ENCODE measurements at regions not wholly inside any gene's neighbourhood (a gene's known extent, or its start where the extent isn't known, plus 50 kb on each side); places are given as distances from the start of the nearest gene placed in this dataset.

- Histone ChIP-seq H3K4me1 (ENCODE audit: control insufficient read depth in 2 of 2, insufficient read depth in 1 of 2, low read depth in 1 of 2, low read length in 2 of 2) (no peaks in the 10 kb centered on the region), H2BK12ac (ENCODE audit: low read length) (no peak overlapping the region), H3K4me3 (ENCODE audit: low read length in 2 of 2) (no peak overlapping the region), H3K18ac (ENCODE audit: low read length) (no peak overlapping the region), H2BK15ac (ENCODE audit: low read length) (no peak overlapping the region), H3K4ac (ENCODE audit: low read length) (no peak overlapping the region), H3K79me1 (ENCODE audit: low read depth, low read length) (no peaks in the 10 kb centered on the region), H3K27me3 (ENCODE audit: control insufficient read depth in 3 of 3, insufficient read depth in 3 of 3, low read depth in 1 of 3, low read length in 3 of 3) (no peaks in the 10 kb centered on the region), H3K14ac (ENCODE audit: low read length) (no peak overlapping the region), H2BK120ac (ENCODE audit: low read depth, low read length) (no peak overlapping the region), H4K8ac (ENCODE audit: low read depth, low read length) (no peak overlapping the region), H3K9ac (ENCODE audit: low read depth, low read length, poor library complexity) (no peak overlapping the region), H3K23ac (ENCODE audit: low read depth, low read length, poor library complexity) (no peak overlapping the region), H3K36me3 (replicated peaks in 1 of 2; ENCODE audit: control insufficient read depth in 2 of 2, insufficient read depth in 2 of 2, low read length in 2 of 2) (no peaks in the 10 kb centered on the region), H3K27ac (replicated peaks; ENCODE audit: low read length) (no peak overlapping the region), H3K9me3 (replicated peaks in 1 of 2; ENCODE audit: control insufficient read depth in 2 of 2, insufficient read depth in 1 of 2, low read depth in 1 of 2, low read length in 2 of 2) (no peaks in the 10 kb centered on the region), H4K91ac (ENCODE audit: low read depth, low read length, poor library complexity) (no peak overlapping the region), H2BK5ac (ENCODE audit: low read length) (no peak overlapping the region), H3K4me2 (ENCODE audit: insufficient read depth, low read length, poor library complexity, severe bottlenecking) (no peak overlapping the region), H2AFZ (ENCODE audit: low read length) (no peak overlapping the region), H2AK5ac (ENCODE audit: low read depth, low read length) (no peak overlapping the region)
- no peak for DNase-seq (ENCODE audit: low spot score)
- no CpG with 5 or more reads among the region's 1 CpG for WGBS, 2 donors (ENCODE audit: extremely low coverage in 2 of 2, insufficient read length in 2 of 2, insufficient replicate concordance in 1 of 2)
Observed at GRCh38 chr3:27930052-27930602, 208.0 kb upstream of the EOMES start.

DNA sequence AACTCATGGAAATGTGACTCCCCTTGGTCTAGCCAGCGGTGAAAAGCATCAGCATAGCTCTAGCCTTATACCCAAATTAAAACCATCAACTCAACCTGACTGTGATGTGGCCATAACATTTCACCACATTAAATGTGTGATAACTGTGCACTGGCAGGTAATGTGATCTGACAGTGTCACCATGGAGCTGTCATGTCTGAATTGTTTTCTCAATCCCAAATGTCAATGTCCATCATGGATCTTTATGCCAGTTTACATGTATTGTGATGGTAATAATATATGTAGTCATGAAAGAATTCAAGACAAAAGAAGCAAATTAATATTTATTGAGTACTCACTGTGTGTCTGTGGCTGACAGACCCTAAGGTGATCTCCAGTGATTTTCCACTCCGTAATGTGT is 213.4 kb upstream of the EOMES start:
- Histone ChIP-seq H3K4me2 (ENCODE audit: insufficient read depth, low read length, poor library complexity, severe bottlenecking) (no peak overlapping the region), H3K23ac (ENCODE audit: low read depth, low read length, poor library complexity) (no peak overlapping the region), H3K4ac (ENCODE audit: low read length) (no peak overlapping the region), H3K27ac (replicated peaks; ENCODE audit: low read length) (no peak overlapping the region), H3K4me3 (ENCODE audit: low read length in 2 of 2) (no peak overlapping the region), H2AFZ (ENCODE audit: low read length) (no peak overlapping the region), H3K14ac (ENCODE audit: low read length) (no peak overlapping the region), H2BK5ac (ENCODE audit: low read length) (no peak overlapping the region), H3K79me1 (ENCODE audit: low read depth, low read length) (no peaks in the 10 kb centered on the region), H4K8ac (ENCODE audit: low read depth, low read length) (no peak overlapping the region), H3K4me1 (ENCODE audit: control insufficient read depth in 2 of 2, insufficient read depth in 1 of 2, low read depth in 1 of 2, low read length in 2 of 2) (peaks cover 2 to 8% of the 10 kb centered on the region in 2 donors), H4K91ac (ENCODE audit: low read depth, low read length, poor library complexity) (no peak overlapping the region), H3K27me3 (ENCODE audit: control insufficient read depth in 3 of 3, insufficient read depth in 3 of 3, low read depth in 1 of 3, low read length in 3 of 3) (no peaks in the 10 kb centered on the region), H3K9ac (ENCODE audit: low read depth, low read length, poor library complexity) (no peak overlapping the region), H2AK5ac (ENCODE audit: low read depth, low read length) (no peak overlapping the region), H2BK15ac (ENCODE audit: low read length) (no peak overlapping the region), H3K18ac (ENCODE audit: low read length) (no peak overlapping the region), H3K9me3 (replicated peaks in 1 of 2; ENCODE audit: control insufficient read depth in 2 of 2, insufficient read depth in 1 of 2, low read depth in 1 of 2, low read length in 2 of 2) (no peaks in the 10 kb centered on the region), H2BK120ac (ENCODE audit: low read depth, low read length) (no peak overlapping the region), H3K36me3 (replicated peaks in 1 of 2; ENCODE audit: control insufficient read depth in 2 of 2, insufficient read depth in 2 of 2, low read length in 2 of 2) (no peaks in the 10 kb centered on the region), H2BK12ac (ENCODE audit: low read length) (no peak overlapping the region)
- WGBS, 2 donors (ENCODE audit: extremely low coverage in 2 of 2, insufficient read length in 2 of 2, insufficient replicate concordance in 1 of 2) = no CpG with 5 or more reads among the region's 2 CpGs
- DNase-seq (ENCODE audit: low spot score) = no peak

DNA sequence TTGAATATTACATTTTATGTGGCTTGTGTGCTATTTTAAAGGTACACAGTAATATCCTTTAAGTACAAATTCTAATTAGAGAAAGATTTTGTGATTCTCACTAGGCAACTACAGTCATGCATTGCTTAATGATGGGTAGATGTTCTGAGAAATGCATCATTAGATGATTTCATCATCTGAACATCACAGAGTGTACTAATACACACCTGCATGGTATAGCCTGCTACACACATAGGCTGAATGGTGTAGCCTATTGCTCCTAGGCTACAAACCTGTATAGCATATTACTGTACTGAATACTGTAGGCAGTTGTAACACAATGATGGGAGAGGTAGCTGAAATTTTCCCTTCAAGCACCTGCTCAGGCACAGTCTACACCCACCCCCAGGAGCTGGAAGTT is 217.4 kb upstream of the EOMES start:
- H3K4me1 ChIP-seq (ENCODE audit: control insufficient read depth in 2 of 2, insufficient read depth in 1 of 2, low read depth in 1 of 2, low read length in 2 of 2) = peaks cover 2 to 8% of the 10 kb centered on the region in 2 donors
- no peaks in the 10 kb centered on the region for H3K27me3 ChIP-seq (ENCODE audit: control insufficient read depth in 3 of 3, insufficient read depth in 3 of 3, low read depth in 1 of 3, low read length in 3 of 3)
- H3K9ac ChIP-seq (ENCODE audit: low read depth, low read length, poor library complexity) = no peak overlapping the region
- H3K18ac ChIP-seq (ENCODE audit: low read length) = no peak overlapping the region
- no peak overlapping the region for H3K14ac ChIP-seq (ENCODE audit: low read length)
- H2BK15ac ChIP-seq (ENCODE audit: low read length) = no peak overlapping the region
- no peak overlapping the region for H2BK120ac ChIP-seq (ENCODE audit: low read depth, low read length)
- no peak overlapping the region for H3K27ac ChIP-seq (replicated peaks; ENCODE audit: low read length)
- H3K36me3 ChIP-seq (replicated peaks in 1 of 2; ENCODE audit: control insufficient read depth in 2 of 2, insufficient read depth in 2 of 2, low read length in 2 of 2) = no peaks in the 10 kb centered on the region
- no peak overlapping the region for H3K4me3 ChIP-seq (ENCODE audit: low read length in 2 of 2)
- no peak overlapping the region for H2BK12ac ChIP-seq (ENCODE audit: low read length)
- no peaks in the 10 kb centered on the region for H3K9me3 ChIP-seq (replicated peaks in 1 of 2; ENCODE audit: control insufficient read depth in 2 of 2, insufficient read depth in 1 of 2, low read depth in 1 of 2, low read length in 2 of 2)
- H3K4ac ChIP-seq (ENCODE audit: low read length) = no peak overlapping the region
- no peak for DNase-seq (ENCODE audit: low spot score)
- no peak overlapping the region for H3K23ac ChIP-seq (ENCODE audit: low read depth, low read length, poor library complexity)
- H2AFZ ChIP-seq (ENCODE audit: low read length) = no peak overlapping the region
- H3K79me1 ChIP-seq (ENCODE audit: low read depth, low read length) = no peaks in the 10 kb centered on the region
- no peak overlapping the region for H2AK5ac ChIP-seq (ENCODE audit: low read depth, low read length)
- no peak overlapping the region for H4K8ac ChIP-seq (ENCODE audit: low read depth, low read length)
- no peak overlapping the region for H3K4me2 ChIP-seq (ENCODE audit: insufficient read depth, low read length, poor library complexity, severe bottlenecking)
- H2BK5ac ChIP-seq (ENCODE audit: low read length) = no peak overlapping the region
- H4K91ac ChIP-seq (ENCODE audit: low read depth, low read length, poor library complexity) = no peak overlapping the region

- DNase-seq (ENCODE audit: low spot score) = peak; percentile 6
- Histone ChIP-seq H3K18ac (ENCODE audit: low read length) (no peak overlapping the region), H3K9ac (ENCODE audit: low read depth, low read length, poor library complexity) (no peak overlapping the region), H3K4me3 (ENCODE audit: low read length in 2 of 2) (no peak overlapping the region), H3K9me3 (replicated peaks in 1 of 2; ENCODE audit: control insufficient read depth in 2 of 2, insufficient read depth in 1 of 2, low read depth in 1 of 2, low read length in 2 of 2) (no peaks in the 10 kb centered on the region), H3K27me3 (ENCODE audit: control insufficient read depth in 3 of 3, insufficient read depth in 3 of 3, low read depth in 1 of 3, low read length in 3 of 3) (no peaks in the 10 kb centered on the region), H3K23ac (ENCODE audit: low read depth, low read length, poor library complexity) (no peak overlapping the region), H3K79me1 (ENCODE audit: low read depth, low read length) (no peaks in the 10 kb centered on the region), H2BK12ac (ENCODE audit: low read length) (no peak overlapping the region), H4K91ac (ENCODE audit: low read depth, low read length, poor library complexity) (no peak overlapping the region), H2AK5ac (ENCODE audit: low read depth, low read length) (no peak overlapping the region), H3K36me3 (replicated peaks in 1 of 2; ENCODE audit: control insufficient read depth in 2 of 2, insufficient read depth in 2 of 2, low read length in 2 of 2) (no peaks in the 10 kb centered on the region), H3K27ac (replicated peaks; ENCODE audit: low read length) (no peak overlapping the region), H3K14ac (ENCODE audit: low read length) (no peak overlapping the region), H3K4me2 (ENCODE audit: insufficient read depth, low read length, poor library complexity, severe bottlenecking) (no peak overlapping the region), H2BK15ac (ENCODE audit: low read length) (no peak overlapping the region), H2BK5ac (ENCODE audit: low read length) (no peak overlapping the region), H3K4me1 (ENCODE audit: control insufficient read depth in 2 of 2, insufficient read depth in 1 of 2, low read depth in 1 of 2, low read length in 2 of 2) (peaks cover 2 to 8% of the 10 kb centered on the region in 2 donors), H2BK120ac (ENCODE audit: low read depth, low read length) (no peak overlapping the region), H4K8ac (ENCODE audit: low read depth, low read length) (no peak overlapping the region), H2AFZ (ENCODE audit: low read length) (no peak overlapping the region), H3K4ac (ENCODE audit: low read length) (no peak overlapping the region)
- no CpG with 5 or more reads among the region's 5 CpGs for WGBS, 2 donors (ENCODE audit: extremely low coverage in 2 of 2, insufficient read length in 2 of 2, insufficient replicate concordance in 1 of 2)
Observed at GRCh38 chr3:27939940-27940339, 217.8 kb upstream of the EOMES start.
